H7 (cell line): ENCODE measurements at regions not wholly inside any gene's neighbourhood (a gene's known extent, or its start where the extent isn't known, plus 50 kb on each side); places are given as distances from the start of the nearest gene placed in this dataset.

Experiments
- DNase-seq: peaks from one replicate; pipeline ENCODE4 v3.0.0; 2012
- H3K27me3 ChIP-seq: 2 replicates; pipeline ENCODE4 v1.6.0; 2011; ENCODE audit warnings: mild to moderate bottlenecking, low read length; ENCODE audit not compliant: control insufficient read depth, insufficient read depth
- H3K36me3 ChIP-seq: replicated peaks from 2 replicates; pipeline ENCODE4 v1.5.1; 2011; ENCODE audit warnings: low read length; ENCODE audit not compliant: control insufficient read depth, insufficient read depth
- H3K4me3 ChIP-seq: 2 replicates; pipeline ENCODE4 v1.5.1; 2011; ENCODE audit warnings: low read depth, mild to moderate bottlenecking, control low read depth, low read length, moderate library complexity; ENCODE audit not compliant: insufficient read depth

- no peaks in the 10 kb centered on the region for H3K27me3 ChIP-seq
- DNase-seq, result no peak
Measured at GRCh38 chr9:85416715-85417114, 325.0 kb downstream of the AGTPBP1 start.

DNA sequence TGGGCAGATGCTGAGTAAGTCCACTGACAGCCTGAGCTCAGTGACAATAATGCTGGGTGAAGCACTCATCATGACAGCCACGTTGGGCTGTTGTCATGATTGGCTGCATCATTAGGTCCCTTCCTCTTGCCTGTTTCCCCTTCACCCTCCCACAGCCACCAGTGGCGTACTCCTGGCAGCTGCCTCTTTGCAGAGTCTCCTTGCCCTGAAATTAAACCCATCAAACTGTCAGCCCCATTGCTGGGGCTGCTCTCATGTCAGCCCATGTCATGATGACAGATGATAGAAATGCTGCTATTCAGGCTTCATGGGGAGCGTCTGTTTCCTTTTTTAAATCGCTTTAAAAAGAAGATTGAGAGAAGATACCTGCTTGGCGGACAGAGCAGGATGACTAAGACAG, 327.4 kb downstream of the AGTPBP1 start:
- no peak for DNase-seq
- H3K27me3 ChIP-seq, result no peaks in the 10 kb centered on the region
- no peak overlapping the region for H3K4me3 ChIP-seq
- no peaks in the 10 kb centered on the region for H3K36me3 ChIP-seq

More at GRCh38 chr9:85416715-85417114, 325.0 kb downstream of the AGTPBP1 start:
- Histone ChIP-seq H3K36me3 (no peaks in the 10 kb centered on the region), H3K4me3 (no peak overlapping the region)

DNA sequence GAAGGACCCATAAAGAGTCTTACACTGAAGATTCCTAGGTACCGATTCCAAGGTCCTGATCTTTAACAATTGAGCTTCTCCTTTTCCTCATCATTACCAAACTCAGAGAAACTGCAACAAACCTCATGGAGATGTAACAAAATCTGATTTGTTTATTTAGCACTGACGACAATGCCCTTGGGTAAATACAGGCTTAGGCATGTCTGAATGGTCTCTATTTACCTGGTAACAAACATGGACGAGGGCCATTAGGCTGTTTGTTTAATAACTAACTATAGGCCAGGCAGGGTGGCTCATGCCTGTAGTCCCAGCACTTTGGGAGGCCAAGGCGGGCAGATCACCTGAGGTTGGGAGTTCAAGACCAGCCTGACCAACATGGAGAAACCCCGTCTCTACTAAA, 333.3 kb downstream of the AGTPBP1 start:
- no peak for DNase-seq
- H3K27me3 ChIP-seq, result no peaks in the 10 kb centered on the region
- H3K36me3 ChIP-seq, result no peaks in the 10 kb centered on the region
- no peak overlapping the region for H3K4me3 ChIP-seq

DNA sequence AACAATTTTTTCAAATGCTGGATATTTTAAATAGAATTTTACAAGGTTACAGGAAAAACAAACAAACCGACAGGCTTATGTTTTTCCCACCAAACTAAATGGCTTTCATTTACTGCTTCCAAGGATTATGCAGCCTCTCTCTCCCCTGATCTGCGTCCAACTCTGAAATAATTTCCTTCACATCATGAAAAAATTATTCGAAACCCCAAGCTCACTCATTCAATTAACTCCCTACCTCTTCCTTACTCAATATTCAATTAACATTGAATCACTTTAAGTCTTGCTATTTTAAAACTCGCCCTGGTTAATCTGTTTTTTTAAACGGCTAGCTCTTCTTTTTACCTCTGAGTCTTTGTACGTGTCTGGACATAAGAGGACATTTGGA, 336.2 kb downstream of the AGTPBP1 start:
- H3K36me3 ChIP-seq, result no peaks in the 10 kb centered on the region
- no peak for DNase-seq
- H3K4me3 ChIP-seq, result no peak overlapping the region
- H3K27me3 ChIP-seq, result no peaks in the 10 kb centered on the region

- Histone ChIP-seq H3K4me3 (no peak overlapping the region), H3K36me3 (no peaks in the 10 kb centered on the region), H3K27me3 (no peaks in the 10 kb centered on the region)
- DNase-seq, result no peak
Measured at GRCh38 chr9:85404911-85405565, 336.7 kb downstream of the AGTPBP1 start.

- Histone ChIP-seq H3K36me3 (no peaks in the 10 kb centered on the region), H3K27me3 (no peaks in the 10 kb centered on the region), H3K4me3 (no peak overlapping the region)
- no peak for DNase-seq
Measured at GRCh38 chr9:85402551-85402950, 339.2 kb downstream of the AGTPBP1 start.

DNA sequence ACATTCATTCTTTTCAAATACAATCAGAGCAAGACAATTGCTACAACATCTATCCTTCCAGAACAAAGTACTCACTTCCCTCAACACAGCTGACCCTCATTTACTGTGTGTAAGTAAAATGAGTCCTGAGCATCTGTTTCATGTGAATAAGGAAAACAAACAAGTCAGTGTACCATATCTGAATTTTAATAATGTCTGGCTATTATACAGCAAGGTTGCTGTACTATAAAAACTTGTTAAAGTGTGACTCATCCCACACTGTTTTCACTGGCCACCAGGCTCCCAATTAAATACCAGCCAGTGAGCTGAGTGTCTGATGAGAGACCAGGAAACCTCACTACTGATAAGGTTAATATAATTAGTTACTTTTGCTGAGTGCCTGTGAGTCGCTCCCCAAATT, 339.8 kb downstream of the AGTPBP1 start:
- DNase-seq, result no peak
- no peaks in the 10 kb centered on the region for H3K27me3 ChIP-seq
- H3K36me3 ChIP-seq, result no peaks in the 10 kb centered on the region
- H3K4me3 ChIP-seq, result no peak overlapping the region

GRCh38 chr9:85397005-85397404, 344.7 kb downstream of the AGTPBP1 start:
- DNase-seq, result no peak
- H3K4me3 ChIP-seq, result no peak overlapping the region
- H3K27me3 ChIP-seq, result no peaks in the 10 kb centered on the region
- H3K36me3 ChIP-seq, result no peaks in the 10 kb centered on the region

DNA sequence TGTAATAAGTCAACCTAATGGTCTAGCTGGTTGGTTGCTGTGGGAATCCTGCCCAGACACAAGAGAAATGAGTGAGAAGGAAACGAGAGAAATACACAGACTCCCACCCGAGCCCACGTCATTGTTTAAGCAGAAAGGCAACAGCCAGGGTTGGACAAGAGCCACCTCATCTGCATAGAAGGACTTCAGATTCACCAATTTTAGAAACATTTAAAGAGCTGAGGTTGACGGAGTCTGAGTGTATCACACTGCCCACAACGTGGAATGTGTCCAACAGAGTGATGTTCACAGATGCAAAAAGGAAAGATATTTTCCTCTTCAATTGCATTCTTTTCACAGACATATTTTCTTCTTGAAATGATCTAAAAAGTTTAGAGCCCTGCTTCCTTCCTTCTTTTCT, 349.5 kb downstream of the AGTPBP1 start:
- no peak for DNase-seq
- no peaks in the 10 kb centered on the region for H3K36me3 ChIP-seq
- H3K4me3 ChIP-seq, result no peak overlapping the region
- no peaks in the 10 kb centered on the region for H3K27me3 ChIP-seq

- no peaks in the 10 kb centered on the region for H3K27me3 ChIP-seq
Measured at GRCh38 chr9:85377731-85378289, 363.9 kb downstream of the AGTPBP1 start.

DNA sequence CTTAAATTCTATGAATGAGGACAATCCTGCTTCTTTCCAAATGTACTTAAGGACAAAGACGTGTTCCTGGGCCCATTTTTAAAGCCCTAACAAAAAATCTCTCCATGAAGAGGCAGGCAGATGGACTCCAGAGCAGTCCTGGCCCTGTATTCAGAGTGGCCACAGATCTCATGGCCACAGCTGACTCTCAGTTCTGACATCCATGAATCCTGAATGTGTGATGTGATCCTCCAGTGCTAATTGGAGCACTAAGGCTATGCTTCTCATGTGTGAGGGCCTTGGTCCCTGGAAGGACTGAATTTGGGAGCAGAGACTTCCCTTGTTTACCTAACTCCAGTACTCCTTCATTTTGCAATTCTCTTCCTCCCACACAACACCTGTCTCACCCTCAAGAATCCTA, 373.0 kb downstream of the AGTPBP1 start:
- Histone ChIP-seq H3K4me3 (no peak overlapping the region), H3K27me3 (no peaks in the 10 kb centered on the region), H3K36me3 (no peaks in the 10 kb centered on the region)
- no peak for DNase-seq

More at GRCh38 chr9:85377731-85378289, 363.9 kb downstream of the AGTPBP1 start:
- DNase-seq, result no peak
- H3K4me3 ChIP-seq, result no peak overlapping the region
- no peaks in the 10 kb centered on the region for H3K36me3 ChIP-seq

DNA sequence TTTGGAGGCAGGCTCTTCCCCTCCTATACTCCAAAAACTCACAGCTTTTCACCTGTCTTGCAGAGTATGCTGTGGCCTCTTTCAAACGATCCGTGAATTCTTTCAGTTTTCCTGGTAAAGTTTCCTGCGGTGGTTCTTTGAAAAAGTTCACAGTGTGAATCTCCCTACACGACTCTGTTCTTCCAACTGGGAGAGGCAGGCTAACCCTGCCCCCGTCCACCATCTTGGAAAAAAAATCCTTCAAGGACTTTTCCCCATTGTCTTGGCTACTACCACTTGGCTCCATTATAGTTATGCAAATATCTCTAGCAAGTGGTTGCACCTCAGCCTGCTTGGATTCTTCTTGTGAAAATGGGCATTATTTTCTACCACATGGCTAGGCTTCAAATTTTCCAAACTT, 382.6 kb downstream of the AGTPBP1 start:
- Histone ChIP-seq H3K27me3 (no peaks in the 10 kb centered on the region), H3K36me3 (no peaks in the 10 kb centered on the region), H3K4me3 (no peak overlapping the region)
- no peak for DNase-seq

DNA sequence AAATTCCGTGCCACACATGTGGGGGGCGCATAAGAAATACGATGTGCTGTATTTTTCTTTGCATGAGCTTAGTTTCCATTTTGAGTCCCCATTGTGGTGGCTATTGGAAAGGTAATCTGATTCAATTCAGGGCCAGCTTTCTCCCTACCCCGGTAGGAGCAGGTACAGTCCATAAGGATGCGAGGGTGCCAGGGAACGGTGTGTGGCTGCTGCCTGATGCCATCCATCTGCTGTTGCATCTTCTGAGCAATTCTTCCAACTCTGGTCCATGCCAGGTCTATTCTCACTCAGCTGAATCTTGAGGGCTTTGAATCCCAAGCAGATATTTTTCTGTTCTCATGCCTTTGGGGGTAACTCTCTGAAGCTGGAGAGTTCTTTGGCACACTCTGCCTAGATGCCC, 392.7 kb downstream of the AGTPBP1 start:
- DNase-seq, result no peak
- Histone ChIP-seq H3K27me3 (no peaks in the 10 kb centered on the region; the same call in 1 of the 2 replicates), H3K4me3 (no peak overlapping the region), H3K36me3 (no peaks in the 10 kb centered on the region)

DNA sequence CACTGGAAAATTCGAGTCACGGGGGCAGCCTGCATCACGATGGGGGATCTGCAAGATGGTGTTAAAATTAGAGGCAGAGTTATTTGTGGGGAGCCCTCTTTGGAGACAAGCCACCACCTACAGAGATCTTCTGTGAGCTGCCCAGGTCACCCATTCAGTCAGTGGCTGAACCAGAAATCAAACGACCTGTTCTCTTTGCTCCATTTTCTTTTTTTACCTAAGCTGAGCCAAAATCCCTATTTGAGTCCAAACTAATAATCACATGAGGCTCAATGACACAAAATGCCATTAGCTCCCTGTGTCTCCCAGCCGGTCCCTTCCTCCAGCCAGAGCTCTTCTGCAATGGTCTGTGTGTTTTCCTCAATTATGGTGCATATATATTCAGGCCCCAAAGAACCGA, 394.2 kb downstream of the AGTPBP1 start:
- Histone ChIP-seq H3K4me3 (no peak overlapping the region), H3K36me3 (no peaks in the 10 kb centered on the region), H3K27me3 (no peaks in the 10 kb centered on the region; the same call in 1 of the 2 replicates)
- DNase-seq, result no peak

- DNase-seq, result no peak
- H3K27me3 ChIP-seq, result no peaks in the 10 kb centered on the region; the same call in 1 of the 2 replicates
- no peak overlapping the region for H3K4me3 ChIP-seq
- H3K36me3 ChIP-seq, result no peaks in the 10 kb centered on the region
Measured at GRCh38 chr9:85344901-85345300, 396.9 kb downstream of the AGTPBP1 start.

DNA sequence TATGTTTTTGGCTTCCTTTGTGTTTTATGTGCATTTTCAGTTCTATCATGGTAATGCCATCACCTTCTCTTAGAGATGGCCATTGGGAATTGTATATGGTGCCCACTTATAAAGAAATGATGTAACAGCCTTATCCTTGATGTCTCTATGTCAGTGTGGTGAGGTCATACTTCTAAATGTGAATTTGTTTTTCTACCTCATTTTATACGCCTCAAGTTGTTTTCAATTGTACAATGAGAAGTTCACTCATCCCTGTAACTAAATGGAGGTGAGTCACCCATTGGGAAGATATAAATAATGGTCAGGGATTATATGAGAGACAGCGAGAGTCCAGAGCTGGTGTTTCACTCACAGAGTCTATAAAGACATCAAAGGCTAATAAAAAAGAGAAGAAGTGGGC, 402.4 kb downstream of the AGTPBP1 start:
- no peak for DNase-seq
- Histone ChIP-seq H3K4me3 (no peak overlapping the region), H3K27me3 (no peaks in the 10 kb centered on the region), H3K36me3 (no peaks in the 10 kb centered on the region)
